B cell (primary cell): ENCODE measurements at regions not wholly inside any gene's neighbourhood (a gene's known extent, or its start where the extent isn't known, plus 50 kb on each side); places are given as distances from the start of the nearest gene placed in this dataset.

Experiments
- ATAC-seq: fragments of 200-7000 bp; cut with Tn5 transposase; one replicate; pipeline ENCODE4 v1.10.0; 2021; ENCODE audit warnings: low read depth, mild to moderate bottlenecking, moderate number of reproducible peaks, moderate library complexity
- CTCF ChIA-PET: fragments of 350-600 bp; sonication (Branson Sonifier 250); formaldehyde crosslinking; loops from one replicate; lab custom pipeline; 2021; ENCODE audit warnings: antibody characterized with exemption, inconsistent platforms; lab: Charles Lee
- POLR2A ChIA-PET: fragments of 350-600 bp; sonication (Branson Sonifier 250); formaldehyde crosslinking; loops from one replicate; lab custom pipeline; 2021; ENCODE audit warnings: antibody characterized with exemption; lab: Charles Lee
- DNase-seq: peaks from one replicate; pipeline ENCODE4 v3.0.0; 2013
- H2AFZ ChIP-seq: 2 replicates; pipeline ENCODE4 v1.6.1; 2012; ENCODE audit warnings: mild to moderate bottlenecking, low read depth, low read length; ENCODE audit not compliant: insufficient read depth, poor library complexity, severe bottlenecking
- H3K27ac ChIP-seq, 2 donors: 1 replicate in 1 of 2; 2 replicates in 1 of 2; pipeline ENCODE4 v1.5.1; 2012 to 2013; ENCODE audit warnings: low read length in 2 of 2, mild to moderate bottlenecking in 2 of 2, moderate library complexity in 1 of 2
- H3K27me3 ChIP-seq, 4 experiments: fragments of 200-600 bp in 1 of 4; sonication (generic) in 1 of 4; replicated peaks in 1 of 4; 1 replicate in 2 of 4; 2 replicates in 2 of 4; pipeline versions ENCODE4 v1.6.1 to v1.7.0; 2013 to 2016; ENCODE audit warnings: low read length in 3 of 4, mild to moderate bottlenecking in 2 of 4, mixed read lengths in 1 of 4, moderate library complexity in 1 of 4; ENCODE audit not compliant: insufficient read depth in 4 of 4, control insufficient read depth in 3 of 4; ENCODE audit errors: control extremely low read depth in 1 of 4
- H3K36me3 ChIP-seq, 2 experiments: replicated peaks in 1 of 2; 1 replicate in 1 of 2; 2 replicates in 1 of 2; pipeline versions ENCODE4 v1.6.1 to v1.7.1; 2013; ENCODE audit warnings: low read length in 1 of 2; ENCODE audit not compliant: insufficient read depth in 2 of 2, control insufficient read depth in 1 of 2; ENCODE audit errors: control extremely low read depth in 1 of 2, extremely low read depth in 1 of 2
- H3K4me1 ChIP-seq, 2 donors: fragments of 200-600 bp in 1 of 2; sonication (generic) in 1 of 2; 1 replicate in 1 of 2; 2 replicates in 1 of 2; pipeline versions ENCODE4 v1.5.1 to v1.6.1; 2013 to 2017; ENCODE audit warnings: low read length in 2 of 2; ENCODE audit not compliant: control insufficient read depth in 2 of 2, insufficient read depth in 2 of 2
- H3K4me2 ChIP-seq: replicated peaks from 2 replicates; pipeline ENCODE3; 2012; ENCODE audit warnings: mild to moderate bottlenecking, low read depth, low read length; ENCODE audit not compliant: poor library complexity, severe bottlenecking
- H3K4me3 ChIP-seq, 5 experiments: fragments of 200-600 bp in 1 of 5; sonication (generic) in 1 of 5; 1 replicate in 3 of 5; 2 replicates in 2 of 5; pipeline versions ENCODE4 v1.5.1 to v1.7.0; 2011 to 2016; ENCODE audit warnings: low read length in 4 of 5, mild to moderate bottlenecking in 4 of 5, low read depth in 2 of 5, control low read depth in 1 of 5, moderate library complexity in 1 of 5; ENCODE audit not compliant: insufficient read depth in 1 of 5; ENCODE audit errors: control extremely low read depth in 1 of 5, extremely low read depth in 1 of 5
- H3K79me2 ChIP-seq: fragments of 200-600 bp; sonication (generic); one replicate; pipeline ENCODE4 v1.6.0; 2016; ENCODE audit warnings: low read length; ENCODE audit not compliant: control insufficient read depth, insufficient read depth
- H3K9ac ChIP-seq: fragments of 200-600 bp; sonication (generic); 2 replicates; pipeline ENCODE4 v1.6.1; 2017; ENCODE audit warnings: mild to moderate bottlenecking, low read length, moderate library complexity
- H3K9me3 ChIP-seq, 3 donors: one replicate each; pipeline versions ENCODE4 v1.6.1 to v1.7.1; 2013; ENCODE audit warnings: low read length in 2 of 3; ENCODE audit not compliant: control insufficient read depth in 2 of 3, insufficient read depth in 1 of 3; ENCODE audit errors: control extremely low read depth in 1 of 3
- H4K20me1 ChIP-seq: 2 replicates; pipeline ENCODE4 v1.6.0; 2012; ENCODE audit warnings: mild to moderate bottlenecking, low read length; ENCODE audit not compliant: insufficient read depth, control insufficient read depth, poor library complexity, severe bottlenecking
- H3K27ac Mint-ChIP-seq: one replicate; pipeline ENCODE4 v1.8.0; 2021; ENCODE audit warnings: mixed read lengths
- H3K27me3 Mint-ChIP-seq: one replicate; pipeline ENCODE4 v1.8.0; 2021; ENCODE audit warnings: mixed read lengths
- H3K4me1 Mint-ChIP-seq: one replicate; pipeline ENCODE4 v1.8.0; 2021; ENCODE audit warnings: mixed read lengths
- H3K4me3 Mint-ChIP-seq: one replicate; pipeline ENCODE4 v1.8.0; 2021; ENCODE audit warnings: mixed read lengths
- H3K9me3 Mint-ChIP-seq: one replicate; pipeline ENCODE4 v1.8.0; 2022; ENCODE audit warnings: mixed read lengths; ENCODE audit not compliant: insufficient read depth
- CTCF ChIP-seq: fragments of 200-600 bp; IDR thresholded peaks from one replicate; pipeline ENCODE4 v1.8.0; 2022; ENCODE audit warnings: antibody characterized with exemption, mild to moderate bottlenecking
- EZH2 ChIP-seq: IDR thresholded peaks from 2 replicates; pipeline ENCODE4 v1.6.1; 2012; ENCODE audit warnings: borderline replicate concordance, low read depth, mild to moderate bottlenecking, moderate library complexity, low read length; ENCODE audit not compliant: insufficient read depth, poor library complexity, severe bottlenecking
- WGBS: methylation state at CpG from one replicate; pipeline ENCODE4 v1.1.5; 2013; ENCODE audit warnings: missing lambda C conversion rate; ENCODE audit not compliant: insufficient coverage; 5-methylcytosine and 5-hydroxymethylcytosine counted together
- intact Hi-C: fragments of 100-400 bp; cut with micrococcal nuclease; formaldehyde crosslinking; loops from one replicate; pipeline ENCODE4 v1.10.0; 2022

- Histone ChIP-seq H4K20me1 (no peaks in the 10 kb centered on the region), H2AFZ (no peak overlapping the region), H3K27ac (no peak overlapping the region), H3K36me3 (no peaks in the 10 kb centered on the region), H3K79me2 (no peaks in the 10 kb centered on the region), H3K4me2 (no peak overlapping the region), H3K9me3 (no peaks in the 10 kb centered on the region), H3K4me3 (no peak overlapping the region), H3K27me3 (peaks cover 0 to 2% (median 0%) of the 10 kb centered on the region in 4 experiments), H3K9ac (no peak overlapping the region), H3K4me1 (no peaks in the 10 kb centered on the region)
- Mint-ChIP-seq H3K9me3 (no peaks in the 10 kb centered on the region), H3K27me3 (peaks cover 7% of the 10 kb centered on the region), H3K27ac (no peak overlapping the region), H3K4me1 (no peaks in the 10 kb centered on the region), H3K4me3 (no peak overlapping the region)
- DNase-seq: no peak
- ATAC-seq: no peak
- ChIA-PET CTCF (interaction anchor here (0.7 kb wide), 1 partner anchor 660 kb away, joined by 3 read pairs; no protein-coding TSS in a partner anchor), POLR2A (no interaction called here)
- WGBS: 83% methylated on average over 3 of the region's 3 CpGs
- TF ChIP-seq EZH2 (no peak), CTCF (no peak)
- intact Hi-C loops: no loop called here
These were observed 91.2 kb downstream of the AIPL1 start for GRCh38 chr17:6343736-6344135.

GRCh38 chr17:6343191-6343590 lies 91.7 kb downstream of the AIPL1 start:
- Histone ChIP-seq H3K9ac (no peak overlapping the region), H3K4me1 (no peaks in the 10 kb centered on the region), H4K20me1 (no peaks in the 10 kb centered on the region), H2AFZ (no peak overlapping the region), H3K27me3 (peaks cover 0 to 2% (median 0%) of the 10 kb centered on the region in 4 experiments), H3K9me3 (no peaks in the 10 kb centered on the region), H3K36me3 (no peaks in the 10 kb centered on the region), H3K4me3 (no peak overlapping the region), H3K27ac (no peak overlapping the region), H3K79me2 (no peaks in the 10 kb centered on the region), H3K4me2 (no peak overlapping the region)
- Mint-ChIP-seq H3K4me1 (no peaks in the 10 kb centered on the region), H3K27ac (no peak overlapping the region), H3K9me3 (no peaks in the 10 kb centered on the region), H3K27me3 (peaks cover 8% of the 10 kb centered on the region), H3K4me3 (no peak overlapping the region)
- TF ChIP-seq CTCF: no peak
- no peak for TF ChIP-seq EZH2
- intact Hi-C loops: no loop called here
- no peak for DNase-seq
- WGBS: 87% methylated on average over 4 of the region's 5 CpGs
- ATAC-seq: no peak
- POLR2A ChIA-PET: no interaction called here
- CTCF ChIA-PET: no interaction called here
